HG03280 (cell line): ENCODE measurements at regions not wholly inside any gene's neighbourhood (a gene's known extent, or its start where the extent isn't known, plus 50 kb on each side); places are given as distances from the start of the nearest gene placed in this dataset.
"Not testable (repeated sequence)": the region's sequence is repeated elsewhere in the genome, so short reads cannot be mapped to it uniquely, and the experiment has no call there.

Experiments used
- ATAC-seq: cut with Tn5 transposase; IDR thresholded peaks from one replicate; pipeline ENCODE4 v1.9.1; 2021; ENCODE audit warnings: mild to moderate bottlenecking, moderate library complexity; ENCODE audit not compliant: unreplicated experiment

GRCh38 chr4:129842096-129842495 lies 746.1 kb downstream of the C4orf33 start:
- ATAC-seq, result no peak

- ATAC-seq, result no peak
These were observed 756.5 kb downstream of the C4orf33 start for GRCh38 chr4:129852434-129852833.

- not testable (repeated sequence) for ATAC-seq
These were observed 757.9 kb downstream of the C4orf33 start for GRCh38 chr4:129853685-129854467.

GRCh38 chr4:129862461-129862860 lies 766.5 kb downstream of the C4orf33 start:
- no peak for ATAC-seq

GRCh38 chr4:129863206-129863605 lies 767.3 kb downstream of the C4orf33 start:
- ATAC-seq, result no peak

- ATAC-seq, result no peak
These were observed 788.0 kb downstream of the C4orf33 start for GRCh38 chr4:129883996-129884395.

GRCh38 chr4:129897111-129897510 lies 801.2 kb downstream of the C4orf33 start:
- no peak for ATAC-seq

GRCh38 chr4:129899849-129900248 lies 803.9 kb downstream of the C4orf33 start:
- no peak for ATAC-seq

GRCh38 chr4:129900430-129900953 lies 804.5 kb downstream of the C4orf33 start:
- ATAC-seq, result no peak

GRCh38 chr4:129901205-129901604 lies 805.3 kb downstream of the C4orf33 start:
- ATAC-seq, result no peak

- ATAC-seq, result no peak
These were observed 807.9 kb downstream of the C4orf33 start for GRCh38 chr4:129903861-129904260.

GRCh38 chr4:129905256-129905655 lies 809.3 kb downstream of the C4orf33 start:
- ATAC-seq, result no peak

GRCh38 chr4:129908117-129908516 lies 812.2 kb downstream of the C4orf33 start:
- no peak for ATAC-seq

GRCh38 chr4:129916991-129917390 lies 821.0 kb downstream of the C4orf33 start:
- ATAC-seq, result no peak

- ATAC-seq, result no peak
These were observed 821.7 kb downstream of the C4orf33 start for GRCh38 chr4:129917651-129918050.

GRCh38 chr4:129926936-129927335 lies 831.0 kb downstream of the C4orf33 start:
- no peak for ATAC-seq

- ATAC-seq, result no peak
These were observed 833.1 kb downstream of the C4orf33 start for GRCh38 chr4:129929052-129929451.

GRCh38 chr4:129929984-129930383 lies 834.0 kb downstream of the C4orf33 start:
- no peak for ATAC-seq

- no peak for ATAC-seq
These were observed 854.3 kb downstream of the C4orf33 start for GRCh38 chr4:129950217-129950616.

- ATAC-seq, result no peak
These were observed 870.2 kb downstream of the C4orf33 start for GRCh38 chr4:129966175-129966574.

- ATAC-seq, result no peak
These were observed 872.4 kb downstream of the C4orf33 start for GRCh38 chr4:129968366-129968765.

GRCh38 chr4:129968778-129969177 lies 872.8 kb downstream of the C4orf33 start:
- ATAC-seq, result no peak

GRCh38 chr4:129970801-129971200 lies 874.8 kb downstream of the C4orf33 start:
- ATAC-seq, result no peak
